MCF 10A (cell line): ENCODE measurements at regions not wholly inside any gene's neighbourhood (a gene's known extent, or its start where the extent isn't known, plus 50 kb on each side); places are given as distances from the start of the nearest gene placed in this dataset.

Experiments used
- BruUV-seq: library from RNA; stranded (reverse); fragments of 400-500 nt; replicated peaks from 2 replicates; lab custom pipeline; 2021; lab: Mats Ljungman, UMichigan
- CTCF ChIA-PET: fragments of 300-600 bp; sonication (Branson Sonifier 250); formaldehyde crosslinking; extraction: SDS; loops from one replicate; lab custom pipeline; 2021; ENCODE audit warnings: antibody characterized with exemption, inconsistent platforms; lab: Yijun Ruan, JAX
- POLR2A ChIA-PET: fragments of 300-600, 350-650 bp; sonication (Branson Sonifier 250); formaldehyde crosslinking; extraction: SDS; loops from one replicate; lab custom pipeline; 2020; ENCODE audit warnings: antibody characterized with exemption, inconsistent platforms; lab: Yijun Ruan, JAX
- DNase-seq: peaks from one replicate; pipeline ENCODE4 v3.0.0-alpha.2; 2018; ENCODE audit not compliant: unreplicated experiment
- H3K27ac Mint-ChIP-seq: one replicate; pipeline ENCODE4 v1.8.0; 2022; ENCODE audit warnings: mild to moderate bottlenecking, low read depth, mixed read lengths; ENCODE audit not compliant: unreplicated experiment
- H3K27me3 Mint-ChIP-seq: one replicate; pipeline ENCODE4 v1.8.0; 2022; ENCODE audit warnings: mixed read lengths; ENCODE audit not compliant: insufficient read depth, unreplicated experiment
- H3K36me3 Mint-ChIP-seq: one replicate; pipeline ENCODE4 v1.8.0; 2022; ENCODE audit warnings: mild to moderate bottlenecking, moderate library complexity, mixed read lengths; ENCODE audit not compliant: insufficient read depth, unreplicated experiment
- H3K4me1 Mint-ChIP-seq: one replicate; pipeline ENCODE4 v1.8.0; 2022; ENCODE audit warnings: mixed read lengths; ENCODE audit not compliant: insufficient read depth, unreplicated experiment
- H3K4me3 Mint-ChIP-seq: one replicate; pipeline ENCODE4 v1.8.0; 2022; ENCODE audit warnings: mild to moderate bottlenecking, moderate library complexity, mixed read lengths; ENCODE audit not compliant: unreplicated experiment
- H3K9me3 Mint-ChIP-seq: one replicate; pipeline ENCODE4 v1.8.0; 2022; ENCODE audit warnings: mixed read lengths; ENCODE audit not compliant: unreplicated experiment
- CTCF ChIP-seq: fragments of 200-600 bp; IDR thresholded peaks from one replicate; pipeline ENCODE4 v1.8.0; 2022; ENCODE audit warnings: antibody characterized with exemption, mild to moderate bottlenecking; ENCODE audit not compliant: unreplicated experiment
- intact Hi-C: fragments of 100-400 bp; cut with micrococcal nuclease; formaldehyde crosslinking; loops from 2 replicates; pipeline ENCODE4 v1.14.1; 2022

DNA sequence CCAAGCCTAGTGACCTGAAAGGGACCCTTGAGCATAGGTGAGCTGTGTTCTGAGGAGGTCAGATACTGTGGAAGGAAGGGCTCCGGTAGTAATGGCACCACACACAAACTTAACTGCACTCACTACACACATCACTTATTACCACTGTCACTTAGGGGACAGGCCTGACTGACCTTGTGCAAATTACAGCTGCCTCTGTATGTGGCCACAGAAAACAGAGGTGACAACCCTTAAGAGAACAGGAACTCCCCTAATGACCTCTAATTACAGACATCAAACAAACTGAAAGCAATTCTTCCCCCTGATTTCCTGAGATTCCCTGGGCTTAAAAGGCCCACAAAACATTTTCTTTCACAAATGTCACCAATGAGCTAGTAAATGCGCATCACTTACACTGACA, 360.6 kb downstream of the RND3 start:
- Mint-ChIP-seq H3K36me3 (no peaks in the 10 kb centered on the region), H3K4me3 (no peak overlapping the region), H3K4me1 (peaks cover 6% of the 10 kb centered on the region), H3K27me3 (no peaks in the 10 kb centered on the region), H3K9me3 (no peaks in the 10 kb centered on the region), H3K27ac (peak overlapping the region; percentile 13)
- no peak for TF ChIP-seq CTCF
- CTCF ChIA-PET, result interaction anchor here (0.5 to 1.1 kb wide), 5 partner anchors 22 to 1112 kb away, joined by 3 to 4 read pairs (median 3); no protein-coding TSS in a partner anchor
- DNase-seq, result no peak
- POLR2A ChIA-PET, result interaction anchor here (1.1 to 1.6 kb wide), 4 partner anchors 9 to 355 kb away, joined by 3 read pairs; no protein-coding TSS in a partner anchor
- intact Hi-C loops, result no loop called here
- no TSS peak for BruUV-seq

DNA sequence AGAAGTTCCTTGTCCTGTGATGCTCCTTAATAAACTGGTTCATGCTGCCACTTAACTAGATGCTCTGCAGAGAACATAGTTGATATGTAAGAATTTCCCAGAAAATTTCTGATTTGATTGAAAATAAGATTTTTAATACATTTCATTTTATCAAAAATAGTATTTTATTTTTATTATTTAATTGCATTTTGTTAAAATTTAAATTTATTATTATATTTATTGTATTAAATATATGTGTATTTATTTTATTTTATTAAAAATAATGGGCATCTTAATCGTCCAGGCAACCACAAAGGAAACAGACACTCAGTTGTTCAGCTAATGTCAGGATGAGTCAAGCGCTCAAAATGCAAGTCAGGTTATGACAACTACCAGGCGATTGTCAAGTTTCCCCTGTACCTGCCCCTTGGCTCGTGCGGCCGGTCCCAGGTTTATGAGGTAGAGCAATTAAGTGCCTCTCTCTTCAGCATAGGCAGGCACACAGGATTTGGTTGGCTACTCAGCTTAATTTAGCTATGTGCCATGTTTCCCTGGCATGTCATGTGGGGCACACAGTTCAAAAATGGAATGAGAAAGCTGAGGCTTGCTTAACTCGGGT, 361.2 kb downstream of the RND3 start:
- peak; percentile 57 for DNase-seq
- no peaks in the 10 kb centered on the region for H3K27me3 Mint-ChIP-seq

GRCh38 chr2:150125708-150126107, 361.8 kb downstream of the RND3 start:
- Mint-ChIP-seq H3K4me3 (no peak overlapping the region), H3K4me1 (peaks cover 6% of the 10 kb centered on the region), H3K9me3 (no peaks in the 10 kb centered on the region), H3K27me3 (no peaks in the 10 kb centered on the region), H3K36me3 (no peaks in the 10 kb centered on the region), H3K27ac (no peak overlapping the region)
- intact Hi-C loops, result no loop called here
- POLR2A ChIA-PET, result interaction anchor here (1.1 kb wide), 1 partner anchor 356 kb away, joined by 3 read pairs; no protein-coding TSS in a partner anchor
- DNase-seq, result no peak
- BruUV-seq, result no TSS peak
- CTCF ChIA-PET, result interaction anchor here (0.5 to 1.1 kb wide), 2 partner anchors 533 to 1113 kb away, joined by 3 to 4 read pairs; no protein-coding TSS in a partner anchor
- TF ChIP-seq CTCF, result no peak

More for the DNA sequence above, 361.2 kb downstream of the RND3 start:
- intact Hi-C loops, result no loop called here
- Mint-ChIP-seq H3K4me3 (no peak overlapping the region), H3K27ac (peak overlapping the region; percentile 13), H3K4me1 (peaks cover 6% of the 10 kb centered on the region), H3K9me3 (no peaks in the 10 kb centered on the region), H3K36me3 (no peaks in the 10 kb centered on the region)
- no peak for TF ChIP-seq CTCF
- no TSS peak for BruUV-seq
- CTCF ChIA-PET, result interaction anchor here (0.7 to 1.1 kb wide), 3 partner anchors 22 to 1113 kb away, joined by 3 to 4 read pairs (median 3); no protein-coding TSS in a partner anchor
- POLR2A ChIA-PET, result interaction anchor here (1.1 to 1.6 kb wide), 4 partner anchors 9 to 355 kb away, joined by 3 read pairs; no protein-coding TSS in a partner anchor

DNA sequence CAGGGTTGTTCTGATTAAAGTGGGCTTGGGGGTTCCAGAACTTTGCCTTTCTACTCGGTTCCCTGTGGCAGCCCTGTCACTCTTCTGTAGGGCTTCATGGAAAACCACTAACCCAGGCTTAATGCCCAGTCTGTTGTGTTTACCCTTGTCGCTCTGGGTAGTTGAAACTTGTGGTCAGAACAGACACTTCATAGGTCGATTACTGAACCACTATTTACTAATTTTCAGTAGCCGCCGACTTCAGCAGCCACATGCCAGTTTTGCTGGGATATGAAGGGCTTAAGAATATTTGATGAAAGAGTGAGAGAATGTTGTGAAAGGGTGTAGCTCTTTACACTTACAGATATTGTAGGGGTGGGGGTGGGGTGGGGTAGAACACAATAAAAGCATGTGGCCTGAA, 362.3 kb downstream of the RND3 start:
- no TSS peak for BruUV-seq
- POLR2A ChIA-PET, result no interaction called here
- Mint-ChIP-seq H3K27ac (no peak overlapping the region), H3K36me3 (no peaks in the 10 kb centered on the region), H3K4me3 (no peak overlapping the region), H3K9me3 (no peaks in the 10 kb centered on the region), H3K27me3 (no peaks in the 10 kb centered on the region), H3K4me1 (peaks cover 6% of the 10 kb centered on the region)
- TF ChIP-seq CTCF, result no peak
- CTCF ChIA-PET, result interaction anchor here (0.5 kb wide), 2 partner anchors 533 to 1107 kb away, joined by 3 read pairs; no protein-coding TSS in a partner anchor
- no peak for DNase-seq
- intact Hi-C loops, result no loop called here
